Hepatocyte (in vitro differentiated cells): ENCODE measurements at regions not wholly inside any gene's neighbourhood (a gene's known extent, or its start where the extent isn't known, plus 50 kb on each side); places are given as distances from the start of the nearest gene placed in this dataset.
A peak's percentile ranks its signal among the peaks of the same experiment; 100 is the strongest.

Experiments
- DNase-seq: peaks from one replicate; pipeline ENCODE4 v3.0.0-alpha.2; 2016; ENCODE audit warnings: low spot score
- H2AFZ ChIP-seq: fragments of 200-600 bp; sonication (generic); 2 replicates; pipeline ENCODE4 v1.6.0; 2016; ENCODE audit warnings: antibody characterized with exemption, mild to moderate bottlenecking
- H3K27ac ChIP-seq: fragments of 200-600 bp; sonication (generic); 2 replicates; pipeline ENCODE4 v1.5.1; 2016; ENCODE audit warnings: mild to moderate bottlenecking
- H3K27me3 ChIP-seq: fragments of 200-600 bp; sonication (generic); 2 replicates; pipeline ENCODE4 v1.6.1; 2016
- H3K36me3 ChIP-seq: fragments of 200-600 bp; sonication (generic); replicated peaks from 2 replicates; pipeline ENCODE4 v1.5.1; 2016; ENCODE audit warnings: low read depth; ENCODE audit not compliant: insufficient read depth
- H3K4me1 ChIP-seq: fragments of 200-600 bp; sonication (generic); 2 replicates; pipeline ENCODE4 v1.5.1; 2016; ENCODE audit warnings: mild to moderate bottlenecking, moderate library complexity; ENCODE audit not compliant: insufficient read depth
- H3K4me2 ChIP-seq: fragments of 200-600 bp; sonication (generic); 2 replicates; pipeline ENCODE4 v1.6.0; 2016
- H3K4me3 ChIP-seq: fragments of 200-600 bp; sonication (generic); 2 replicates; pipeline ENCODE4 v1.5.1; 2016; ENCODE audit warnings: mild to moderate bottlenecking
- H3K79me2 ChIP-seq: fragments of 200-600 bp; sonication (generic); 2 replicates; pipeline ENCODE4 v1.6.0; 2017; ENCODE audit warnings: mild to moderate bottlenecking
- H3K9me2 ChIP-seq: fragments of 200-600 bp; sonication (generic); replicated peaks from 2 replicates; pipeline ENCODE4 v1.6.0; 2017; ENCODE audit warnings: mild to moderate bottlenecking; ENCODE audit not compliant: insufficient read depth
- H3K9me3 ChIP-seq: fragments of 200-600 bp; sonication (generic); 2 replicates; pipeline ENCODE4 v1.5.1; 2016; ENCODE audit warnings: low read depth, mild to moderate bottlenecking
- H4K20me1 ChIP-seq: fragments of 200-600 bp; sonication (generic); 2 replicates; pipeline ENCODE4 v1.6.0; 2016; ENCODE audit warnings: mild to moderate bottlenecking; ENCODE audit not compliant: insufficient read depth, poor library complexity, severe bottlenecking
- EZH2 ChIP-seq: fragments of 200-600 bp; sonication (generic); IDR thresholded peaks from 2 replicates; pipeline ENCODE4 v1.6.1; 2016; ENCODE audit warnings: antibody characterized with exemption, mild to moderate bottlenecking, borderline replicate concordance
- EZH2phosphoT487 ChIP-seq: fragments of 200-600 bp; sonication (generic); IDR thresholded peaks from one replicate; pipeline ENCODE4 v1.6.1; 2018; ENCODE audit warnings: antibody characterized with exemption, mild to moderate bottlenecking, low read depth, moderate library complexity; ENCODE audit not compliant: unreplicated experiment, severe bottlenecking
- WGBS: methylation state at CpG from one replicate; pipeline ENCODE4 v1.1.6; 2016; ENCODE audit warnings: low lambda C conversion rate; ENCODE audit errors: missing lambda C conversion rate; 5-methylcytosine and 5-hydroxymethylcytosine counted together
- TF ChIP-seq, protein P1 (sequence below): fragments of 200-600 bp; sonication (generic); IDR thresholded peaks from 2 replicates; pipeline ENCODE4 v1.5.1; 2016; ENCODE audit warnings: antibody characterized with exemption, mild to moderate bottlenecking; ENCODE audit not compliant: poor library complexity

DNA sequence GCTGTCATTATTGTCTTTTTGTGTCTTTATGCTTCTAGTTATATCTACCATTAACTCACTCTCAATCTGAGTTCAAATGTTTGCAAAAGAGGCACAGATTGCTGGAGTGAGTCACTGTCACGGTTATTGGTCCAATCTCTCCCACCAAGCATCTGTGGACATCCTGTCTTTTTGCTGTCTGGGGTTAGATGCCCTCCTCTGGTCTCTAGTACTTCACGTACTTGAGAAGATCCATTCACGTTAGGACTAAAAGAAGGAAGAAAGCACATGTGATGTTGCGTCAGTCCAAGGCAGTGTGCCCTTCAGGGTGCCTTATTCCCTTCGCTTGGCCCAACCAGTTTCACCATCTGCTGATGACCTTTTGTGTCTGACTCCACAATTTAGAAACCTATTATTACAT lies 72.3 kb upstream of the STXBP6 start:
- Histone ChIP-seq H2AFZ (no peak overlapping the region), H3K36me3 (no peaks in the 10 kb centered on the region), H3K4me2 (no peak overlapping the region), H3K9me3 (no peaks in the 10 kb centered on the region), H3K9me2 (no peaks in the 10 kb centered on the region), H3K4me1 (no peaks in the 10 kb centered on the region), H4K20me1 (no peaks in the 10 kb centered on the region), H3K79me2 (no peaks in the 10 kb centered on the region), H3K27ac (peak overlapping the region; percentile 55), H3K27me3 (no peaks in the 10 kb centered on the region), H3K4me3 (no peak overlapping the region)
- TF ChIP-seq, protein P1, sequence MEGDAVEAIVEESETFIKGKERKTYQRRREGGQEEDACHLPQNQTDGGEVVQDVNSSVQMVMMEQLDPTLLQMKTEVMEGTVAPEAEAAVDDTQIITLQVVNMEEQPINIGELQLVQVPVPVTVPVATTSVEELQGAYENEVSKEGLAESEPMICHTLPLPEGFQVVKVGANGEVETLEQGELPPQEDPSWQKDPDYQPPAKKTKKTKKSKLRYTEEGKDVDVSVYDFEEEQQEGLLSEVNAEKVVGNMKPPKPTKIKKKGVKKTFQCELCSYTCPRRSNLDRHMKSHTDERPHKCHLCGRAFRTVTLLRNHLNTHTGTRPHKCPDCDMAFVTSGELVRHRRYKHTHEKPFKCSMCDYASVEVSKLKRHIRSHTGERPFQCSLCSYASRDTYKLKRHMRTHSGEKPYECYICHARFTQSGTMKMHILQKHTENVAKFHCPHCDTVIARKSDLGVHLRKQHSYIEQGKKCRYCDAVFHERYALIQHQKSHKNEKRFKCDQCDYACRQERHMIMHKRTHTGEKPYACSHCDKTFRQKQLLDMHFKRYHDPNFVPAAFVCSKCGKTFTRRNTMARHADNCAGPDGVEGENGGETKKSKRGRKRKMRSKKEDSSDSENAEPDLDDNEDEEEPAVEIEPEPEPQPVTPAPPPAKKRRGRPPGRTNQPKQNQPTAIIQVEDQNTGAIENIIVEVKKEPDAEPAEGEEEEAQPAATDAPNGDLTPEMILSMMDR = no peak
- no peak for TF ChIP-seq EZH2phosphoT487
- no peak for TF ChIP-seq EZH2
- DNase-seq = no peak
- 89% methylated on average over 5 of the region's 5 CpGs for WGBS

DNA sequence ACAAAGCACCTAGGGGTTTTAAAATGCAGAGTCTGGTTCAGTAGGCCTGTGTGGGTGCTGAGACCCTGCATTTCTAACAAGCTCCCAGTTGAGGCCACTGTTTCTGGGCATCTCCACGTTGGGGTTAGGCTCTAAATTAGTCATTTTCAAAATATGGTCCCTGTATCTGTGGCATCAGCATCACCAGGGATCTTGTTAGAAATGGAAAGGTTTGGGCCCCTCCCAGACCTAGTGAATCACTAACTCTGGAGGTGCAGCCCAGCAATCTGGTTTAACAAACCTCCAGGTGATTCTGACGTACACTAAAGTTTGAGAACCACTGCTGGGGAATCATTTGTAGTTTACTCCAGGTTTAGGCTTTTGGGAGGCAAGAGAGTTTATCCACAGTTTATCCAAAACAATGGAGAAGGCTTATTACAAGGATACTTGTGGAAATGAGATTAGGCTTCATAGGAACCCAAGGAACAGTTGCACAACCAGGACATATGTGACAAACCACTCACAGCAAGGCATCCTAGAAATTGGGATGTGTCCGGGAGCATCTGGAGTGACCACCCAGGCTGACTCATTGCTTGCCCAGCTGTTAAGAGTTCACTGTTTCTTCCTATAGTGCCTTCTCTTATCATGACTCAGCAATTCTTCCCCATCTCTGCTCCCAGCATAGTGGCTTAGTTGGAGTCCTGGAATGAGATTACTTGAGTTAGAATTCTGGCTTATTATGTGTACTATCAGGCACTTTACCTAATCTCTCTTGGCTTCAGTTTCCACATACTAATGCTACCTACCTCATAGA lies 71.6 kb upstream of the STXBP6 start:
- no peaks in the 10 kb centered on the region for H3K4me1 ChIP-seq
- no peaks in the 10 kb centered on the region for H3K79me2 ChIP-seq
- H3K9me2 ChIP-seq = no peaks in the 10 kb centered on the region
- TF ChIP-seq EZH2 (no peak), EZH2phosphoT487 (no peak)
- TF ChIP-seq, protein P1 = no peak
- no peak overlapping the region for H3K4me3 ChIP-seq
- H4K20me1 ChIP-seq = no peaks in the 10 kb centered on the region
- H3K27ac ChIP-seq = peak overlapping the region; percentile 55
- H2AFZ ChIP-seq = no peak overlapping the region
- no peak overlapping the region for H3K4me2 ChIP-seq
- H3K9me3 ChIP-seq = no peaks in the 10 kb centered on the region
- H3K27me3 ChIP-seq = no peaks in the 10 kb centered on the region
- peak; percentile 46 for DNase-seq
- no peaks in the 10 kb centered on the region for H3K36me3 ChIP-seq
- WGBS = 63% methylated on average over 3 of the region's 3 CpGs

DNA sequence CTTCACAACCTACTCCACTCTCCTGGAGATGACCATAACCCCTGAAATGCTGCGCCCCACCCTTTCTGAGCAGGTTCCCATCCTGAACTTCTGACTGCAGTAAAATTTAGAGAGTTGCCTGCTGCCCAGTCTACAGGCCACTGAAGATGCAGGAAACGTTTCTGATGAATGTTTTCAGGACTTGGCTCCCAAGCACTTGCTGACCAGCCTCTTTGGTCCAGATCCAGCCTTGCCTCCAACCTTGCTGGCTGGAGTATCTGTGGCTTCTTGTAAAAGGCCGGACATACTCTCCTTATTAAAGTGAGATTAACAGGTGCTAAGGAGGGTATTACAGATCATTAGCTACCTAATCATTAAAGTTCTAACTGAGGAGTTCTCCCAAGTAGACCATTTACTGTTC lies 70.3 kb upstream of the STXBP6 start:
- Histone ChIP-seq H3K4me3 (no peak overlapping the region), H3K27ac (no peak overlapping the region), H3K79me2 (no peaks in the 10 kb centered on the region), H4K20me1 (no peaks in the 10 kb centered on the region), H3K27me3 (no peaks in the 10 kb centered on the region), H3K4me1 (no peaks in the 10 kb centered on the region), H3K9me2 (no peaks in the 10 kb centered on the region), H3K9me3 (no peaks in the 10 kb centered on the region), H3K4me2 (no peak overlapping the region), H3K36me3 (no peaks in the 10 kb centered on the region), H2AFZ (no peak overlapping the region)
- 82% methylated on average over 3 of the region's 3 CpGs for WGBS
- DNase-seq = no peak
- TF ChIP-seq EZH2 = no peak
- TF ChIP-seq, protein P1 = no peak
- TF ChIP-seq EZH2phosphoT487 = no peak
